RWPE2 (cell line): ENCODE measurements at regions not wholly inside any gene's neighbourhood (a gene's known extent, or its start where the extent isn't known, plus 50 kb on each side); places are given as distances from the start of the nearest gene placed in this dataset.

Experiments used
- ATAC-seq: fragments of 200-7000 bp; cut with Tn5 transposase; 3 replicates; pipeline ENCODE4 v1.9.1; 2021; ENCODE audit warnings: low read depth
- DNase-seq: peaks from one replicate; pipeline ENCODE4 v3.0.0-alpha.2; 2020; ENCODE audit warnings: low spot score
- H3K27ac ChIP-seq: fragments of 450-650 bp; 2 replicates; pipeline ENCODE4 v1.5.1; 2017; ENCODE audit warnings: mild to moderate bottlenecking; ENCODE audit not compliant: poor library complexity, severe bottlenecking
- H3K27me3 ChIP-seq: fragments of 250-450 bp; sonication (Bioruptor Pico); 2 replicates; pipeline ENCODE4 v1.5.1; 2021; ENCODE audit warnings: mild to moderate bottlenecking, moderate library complexity; ENCODE audit not compliant: insufficient read depth, poor library complexity, severe bottlenecking
- H3K36me3 ChIP-seq: fragments of 250-450 bp; sonication (Bioruptor Pico); 2 replicates; pipeline ENCODE4 v1.5.1; 2020; ENCODE audit warnings: low read depth, mild to moderate bottlenecking, moderate library complexity
- H3K4me1 ChIP-seq: fragments of 250-450 bp; sonication (Bioruptor Pico); 2 replicates; pipeline ENCODE4 v1.5.1; 2021; ENCODE audit warnings: mild to moderate bottlenecking, moderate library complexity; ENCODE audit not compliant: insufficient read depth, poor library complexity, severe bottlenecking
- H3K4me3 ChIP-seq: fragments of 250-450 bp; sonication (Bioruptor Pico); 2 replicates; pipeline ENCODE4 v1.5.1; 2021; ENCODE audit warnings: mild to moderate bottlenecking, moderate library complexity; ENCODE audit not compliant: severe bottlenecking
- H3K9me3 ChIP-seq: fragments of 250-450 bp; sonication (Bioruptor Pico); 2 replicates; pipeline ENCODE4 v1.5.1; 2021; ENCODE audit warnings: mild to moderate bottlenecking, moderate library complexity; ENCODE audit not compliant: severe bottlenecking
- CTCF ChIP-seq: fragments of 450-650 bp; IDR thresholded peaks from one replicate; pipeline ENCODE4 v1.5.1; 2017; ENCODE audit warnings: mild to moderate bottlenecking, moderate library complexity; ENCODE audit not compliant: poor library complexity, severe bottlenecking

GRCh38 chr6:103210686-103211085 lies 1649.0 kb downstream of the HACE1 start:
- DNase-seq: no peak
- H3K4me3 ChIP-seq: no peak overlapping the region
- TF ChIP-seq CTCF: no peak
- H3K4me1 ChIP-seq: no peaks in the 10 kb centered on the region
- no peak for ATAC-seq
- peaks cover 11% of the 10 kb centered on the region for H3K27me3 ChIP-seq
- H3K9me3 ChIP-seq: no peaks in the 10 kb centered on the region
- no peaks in the 10 kb centered on the region for H3K36me3 ChIP-seq
- no peak overlapping the region for H3K27ac ChIP-seq

GRCh38 chr6:103198386-103198785 lies 1661.3 kb downstream of the HACE1 start:
- peaks cover 7% of the 10 kb centered on the region for H3K27me3 ChIP-seq
- no peak overlapping the region for H3K4me3 ChIP-seq
- no peaks in the 10 kb centered on the region for H3K36me3 ChIP-seq
- H3K9me3 ChIP-seq: peaks cover 2% of the 10 kb centered on the region
- TF ChIP-seq CTCF: no peak
- DNase-seq (no peak), ATAC-seq (no peak)
- no peaks in the 10 kb centered on the region for H3K4me1 ChIP-seq
- no peak overlapping the region for H3K27ac ChIP-seq

GRCh38 chr6:103193413-103193812 lies 1666.3 kb downstream of the HACE1 start:
- H3K4me3 ChIP-seq: no peak overlapping the region
- peaks cover 3% of the 10 kb centered on the region for H3K27me3 ChIP-seq
- no peak for ATAC-seq
- no peaks in the 10 kb centered on the region for H3K4me1 ChIP-seq
- H3K9me3 ChIP-seq: peaks cover 2% of the 10 kb centered on the region
- no peak for DNase-seq
- H3K36me3 ChIP-seq: no peaks in the 10 kb centered on the region
- no peak overlapping the region for H3K27ac ChIP-seq
- TF ChIP-seq CTCF: no peak

- Histone ChIP-seq H3K9me3 (peaks cover 2% of the 10 kb centered on the region), H3K36me3 (no peaks in the 10 kb centered on the region), H3K27ac (no peak overlapping the region), H3K4me3 (no peak overlapping the region), H3K4me1 (no peaks in the 10 kb centered on the region), H3K27me3 (no peaks in the 10 kb centered on the region)
- DNase-seq: no peak
- no peak for TF ChIP-seq CTCF
- ATAC-seq: no peak
Measured at GRCh38 chr6:103191391-103192093, 1668.2 kb downstream of the HACE1 start.

- no peaks in the 10 kb centered on the region for H3K27me3 ChIP-seq
- no peaks in the 10 kb centered on the region for H3K9me3 ChIP-seq
- H3K36me3 ChIP-seq: no peaks in the 10 kb centered on the region
- no peak for ATAC-seq
- no peaks in the 10 kb centered on the region for H3K4me1 ChIP-seq
- H3K4me3 ChIP-seq: no peak overlapping the region
- no peak overlapping the region for H3K27ac ChIP-seq
- no peak for TF ChIP-seq CTCF
- DNase-seq: no peak
Measured at GRCh38 chr6:103184776-103185175, 1674.9 kb downstream of the HACE1 start.
